Mesenchymal stem cell (in vitro differentiated cells and primary cell): ENCODE measurements at regions not wholly inside any gene's neighbourhood (a gene's known extent, or its start where the extent isn't known, plus 50 kb on each side); places are given as distances from the start of the nearest gene placed in this dataset.
"Not testable (repeated sequence)": the region's sequence is repeated elsewhere in the genome, so short reads cannot be mapped to it uniquely, and the experiment has no call there.

Experiments
- DNase-seq: peaks from one replicate; pipeline ENCODE4 v3.0.0-alpha.2; 2013
- H2AFZ ChIP-seq: one replicate; pipeline ENCODE4 v1.6.1; 2013; ENCODE audit warnings: low read depth, mild to moderate bottlenecking, control low read depth, inconsistent platforms, low read length, moderate library complexity
- H2AK5ac ChIP-seq: 2 replicates; pipeline ENCODE4 v1.6.1; 2013; ENCODE audit warnings: low read length, moderate library complexity, mild to moderate bottlenecking, inconsistent platforms; ENCODE audit not compliant: severe bottlenecking
- H2BK120ac ChIP-seq: one replicate; pipeline ENCODE4 v1.6.1; 2013; ENCODE audit warnings: low read depth, mild to moderate bottlenecking, inconsistent platforms, low read length, moderate library complexity
- H2BK12ac ChIP-seq, 2 experiments: one replicate each; pipeline ENCODE4 v1.6.1; 2013; ENCODE audit warnings: inconsistent platforms in 2 of 2, low read length in 2 of 2, mild to moderate bottlenecking in 2 of 2, moderate library complexity in 2 of 2, control low read depth in 1 of 2
- H2BK15ac ChIP-seq: one replicate; pipeline ENCODE4 v1.6.1; 2013; ENCODE audit warnings: mild to moderate bottlenecking, low read depth, inconsistent platforms; ENCODE audit not compliant: poor library complexity, severe bottlenecking
- H2BK5ac ChIP-seq: 2 replicates; pipeline ENCODE4 v1.6.1; 2013; ENCODE audit warnings: low read depth, mild to moderate bottlenecking, low read length, control low read depth, inconsistent platforms; ENCODE audit not compliant: poor library complexity, severe bottlenecking
- H3K14ac ChIP-seq, 2 experiments: one replicate each; pipeline ENCODE4 v1.6.1; 2013; ENCODE audit warnings: inconsistent platforms in 2 of 2, low read length in 2 of 2, control low read depth in 1 of 2, mild to moderate bottlenecking in 1 of 2, moderate library complexity in 1 of 2
- H3K18ac ChIP-seq, 2 experiments: one replicate each; pipeline ENCODE4 v1.6.1; 2013; ENCODE audit warnings: inconsistent platforms in 2 of 2, low read length in 2 of 2, control low read depth in 1 of 2, low read depth in 1 of 2, mild to moderate bottlenecking in 1 of 2
- H3K23ac ChIP-seq, 2 experiments: one replicate each; pipeline ENCODE4 v1.6.1; 2013; ENCODE audit warnings: inconsistent platforms in 2 of 2, low read length in 2 of 2, mild to moderate bottlenecking in 2 of 2, moderate library complexity in 2 of 2, control low read depth in 1 of 2
- H3K27ac ChIP-seq: 2 replicates; pipeline ENCODE4 v1.5.1; 2013; ENCODE audit warnings: mild to moderate bottlenecking, moderate library complexity, low read length, control low read depth, inconsistent platforms; ENCODE audit not compliant: poor library complexity, severe bottlenecking
- H3K27me3 ChIP-seq, 2 experiments: 2 replicates each; pipeline versions ENCODE4 v1.6.1 to v1.7.0; 2013; ENCODE audit warnings: low read length in 2 of 2, mild to moderate bottlenecking in 2 of 2, moderate library complexity in 2 of 2, control low read depth in 1 of 2, inconsistent platforms in 1 of 2; ENCODE audit not compliant: control insufficient read depth in 1 of 2, insufficient read depth in 1 of 2
- H3K36me3 ChIP-seq, 2 experiments: 2 replicates each; pipeline versions ENCODE4 v1.6.1 to v1.7.0; 2013; ENCODE audit warnings: low read length in 2 of 2, control low read depth in 1 of 2, inconsistent platforms in 1 of 2, low read depth in 1 of 2, mild to moderate bottlenecking in 1 of 2; ENCODE audit not compliant: insufficient read depth in 2 of 2, control insufficient read depth in 1 of 2
- H3K4ac ChIP-seq, 2 experiments: one replicate each; pipeline ENCODE4 v1.6.1; 2013; ENCODE audit warnings: inconsistent platforms in 2 of 2, low read length in 2 of 2, mild to moderate bottlenecking in 2 of 2, moderate library complexity in 2 of 2, control low read depth in 1 of 2, low read depth in 1 of 2
- H3K4me1 ChIP-seq: 2 replicates; pipeline ENCODE4 v1.6.1; 2013; ENCODE audit warnings: low read depth, low read length, control low read depth; ENCODE audit not compliant: control insufficient read depth, insufficient read depth
- H3K4me2 ChIP-seq: 2 replicates; pipeline ENCODE4 v1.6.1; 2013; ENCODE audit warnings: low read length, mild to moderate bottlenecking, inconsistent platforms; ENCODE audit not compliant: poor library complexity, severe bottlenecking
- H3K4me3 ChIP-seq, 2 experiments: 2 replicates each; pipeline versions ENCODE4 v1.5.1 to v1.7.0; 2013; ENCODE audit warnings: low read length in 2 of 2, mild to moderate bottlenecking in 2 of 2, control low read depth in 1 of 2, low read depth in 1 of 2; ENCODE audit not compliant: insufficient read depth in 1 of 2
- H3K79me1 ChIP-seq: replicated peaks from 2 replicates; pipeline ENCODE4 v1.6.1; 2013; ENCODE audit warnings: mild to moderate bottlenecking, control low read depth, low read length, inconsistent platforms; ENCODE audit not compliant: poor library complexity, severe bottlenecking
- H3K9ac ChIP-seq: 2 replicates; pipeline ENCODE4 v1.7.0; 2013; ENCODE audit warnings: mild to moderate bottlenecking, low read length, moderate library complexity
- H3K9me3 ChIP-seq: 2 replicates; pipeline ENCODE4 v1.7.0; 2013; ENCODE audit warnings: mild to moderate bottlenecking, low read length; ENCODE audit not compliant: control insufficient read depth
- H4K8ac ChIP-seq: one replicate; pipeline ENCODE4 v1.6.1; 2013; ENCODE audit warnings: inconsistent platforms, mild to moderate bottlenecking, low read length, moderate library complexity
- H4K91ac ChIP-seq: one replicate; pipeline ENCODE4 v1.6.1; 2013; ENCODE audit warnings: mild to moderate bottlenecking, low read length, inconsistent platforms
- WGBS: methylation state at CpG from one replicate; pipeline ENCODE4 v1.1.7; 2013; ENCODE audit warnings: mixed read lengths; 5-methylcytosine and 5-hydroxymethylcytosine counted together

- H3K14ac ChIP-seq, H3K9me3 ChIP-seq, H3K4ac ChIP-seq, H2BK120ac ChIP-seq, H4K91ac ChIP-seq, H3K27me3 ChIP-seq, H3K9ac ChIP-seq, H3K4me2 ChIP-seq, H2BK15ac ChIP-seq, H3K27ac ChIP-seq, H2AK5ac ChIP-seq, H3K4me3 ChIP-seq, H3K23ac ChIP-seq, H3K4me1 ChIP-seq, H3K79me1 ChIP-seq, H3K36me3 ChIP-seq, H2BK5ac ChIP-seq, H2BK12ac ChIP-seq, H3K18ac ChIP-seq, DNase-seq, H4K8ac ChIP-seq, H2AFZ ChIP-seq: not testable (repeated sequence)
- WGBS = 74% methylated on average over 6 of the region's 8 CpGs
Measured at GRCh38 chr15:20246624-20247023, 295.0 kb downstream of the GOLGA6L6 start.

GRCh38 chr15:20245856-20246255 is 295.7 kb downstream of the GOLGA6L6 start:
- H3K4me1 ChIP-seq, H2BK120ac ChIP-seq, H2AK5ac ChIP-seq, DNase-seq, H3K27ac ChIP-seq, H4K8ac ChIP-seq, H3K18ac ChIP-seq, H3K4me2 ChIP-seq, H3K9me3 ChIP-seq, H4K91ac ChIP-seq, H3K4ac ChIP-seq, H3K27me3 ChIP-seq, H3K14ac ChIP-seq, H2AFZ ChIP-seq, H3K79me1 ChIP-seq, H3K23ac ChIP-seq, H2BK12ac ChIP-seq, H2BK15ac ChIP-seq, H3K9ac ChIP-seq, H3K36me3 ChIP-seq, H2BK5ac ChIP-seq, H3K4me3 ChIP-seq: not testable (repeated sequence)
- WGBS = 90% methylated on average over 2 of the region's 3 CpGs

GRCh38 chr15:20244792-20245191 is 296.8 kb downstream of the GOLGA6L6 start:
- not testable (repeated sequence) for H4K8ac ChIP-seq, H3K23ac ChIP-seq, H2BK120ac ChIP-seq, H3K9me3 ChIP-seq, H2BK15ac ChIP-seq, H3K9ac ChIP-seq, H3K4me3 ChIP-seq, H3K4ac ChIP-seq, H3K27ac ChIP-seq, H2AFZ ChIP-seq, H3K36me3 ChIP-seq, H2AK5ac ChIP-seq, H3K18ac ChIP-seq, H3K79me1 ChIP-seq, H4K91ac ChIP-seq, DNase-seq, H3K4me1 ChIP-seq, H2BK12ac ChIP-seq, H2BK5ac ChIP-seq, H3K4me2 ChIP-seq, H3K14ac ChIP-seq, H3K27me3 ChIP-seq
- 80% methylated on average over 17 of the region's 17 CpGs for WGBS

GRCh38 chr15:20243486-20244240 is 297.9 kb downstream of the GOLGA6L6 start:
- H3K27me3 ChIP-seq, H3K14ac ChIP-seq, H3K27ac ChIP-seq, H3K4ac ChIP-seq, H2BK5ac ChIP-seq, H3K23ac ChIP-seq, H2AK5ac ChIP-seq, H2AFZ ChIP-seq, H2BK120ac ChIP-seq, H3K18ac ChIP-seq, H3K9me3 ChIP-seq, H3K4me1 ChIP-seq, H4K8ac ChIP-seq, DNase-seq, H4K91ac ChIP-seq, H2BK12ac ChIP-seq, H2BK15ac ChIP-seq, H3K79me1 ChIP-seq, H3K36me3 ChIP-seq, H3K9ac ChIP-seq, H3K4me3 ChIP-seq, H3K4me2 ChIP-seq: not testable (repeated sequence)
- WGBS = 75% methylated on average over 9 of the region's 12 CpGs
